CD8-positive, alpha-beta memory T cell (primary cell): ENCODE measurements at regions not wholly inside any gene's neighbourhood (a gene's known extent, or its start where the extent isn't known, plus 50 kb on each side); places are given as distances from the start of the nearest gene placed in this dataset.

ENCODE experiments used
- CTCF ChIA-PET: fragments of 350-600 bp; sonication (Branson Sonifier 250); formaldehyde crosslinking; loops from one replicate; lab custom pipeline; 2021; ENCODE audit warnings: antibody characterized with exemption; lab: Charles Lee
- POLR2A ChIA-PET: fragments of 350-600 bp; sonication (Branson Sonifier 250); formaldehyde crosslinking; loops from one replicate; lab custom pipeline; 2021; ENCODE audit warnings: antibody characterized with exemption; lab: Charles Lee
- DNase-seq, 5 donors: peaks; one replicate each; pipeline versions ENCODE4 v3.0.0 to v3.0.0-alpha.2; 2020 to 2022; ENCODE audit warnings: mixed read lengths in 1 of 5
- H3K27ac ChIP-seq: one replicate; pipeline ENCODE4 v1.7.0; 2013; ENCODE audit warnings: low read depth, mild to moderate bottlenecking, low read length, moderate library complexity
- H3K27me3 ChIP-seq: 2 replicates; pipeline ENCODE4 v1.7.0; 2013; ENCODE audit warnings: low read length, mild to moderate bottlenecking; ENCODE audit not compliant: insufficient read depth, poor library complexity, severe bottlenecking
- H3K36me3 ChIP-seq: 2 replicates; pipeline ENCODE4 v1.7.0; 2013; ENCODE audit warnings: mild to moderate bottlenecking, low read length, moderate library complexity; ENCODE audit not compliant: insufficient read depth
- H3K4me1 ChIP-seq: 2 replicates; pipeline ENCODE4 v1.7.0; 2013; ENCODE audit warnings: mild to moderate bottlenecking, low read length, moderate library complexity; ENCODE audit not compliant: insufficient read depth
- H3K4me3 ChIP-seq: 2 replicates; pipeline ENCODE4 v1.7.0; 2013; ENCODE audit warnings: mild to moderate bottlenecking, low read length
- H3K9me3 ChIP-seq: 2 replicates; pipeline ENCODE4 v1.7.0; 2013; ENCODE audit warnings: mild to moderate bottlenecking, low read length
- H3K27ac Mint-ChIP-seq, 8 donors: one replicate each; pipeline ENCODE4 v1.8.0; 2020 to 2021; ENCODE audit warnings: mixed read lengths in 8 of 8, mild to moderate bottlenecking in 6 of 8, inconsistent platforms in 3 of 8, moderate library complexity in 3 of 8
- H3K27me3 Mint-ChIP-seq, 2 donors: one replicate each; pipeline ENCODE4 v1.8.0; 2020 to 2021; ENCODE audit warnings: mixed read lengths in 2 of 2, mild to moderate bottlenecking in 1 of 2, moderate library complexity in 1 of 2
- H3K36me3 Mint-ChIP-seq, 3 donors: one replicate each; pipeline ENCODE4 v1.8.0; 2020 to 2021; ENCODE audit warnings: mixed read lengths in 3 of 3, inconsistent platforms in 1 of 3, mild to moderate bottlenecking in 1 of 3
- H3K4me1 Mint-ChIP-seq, 3 donors: one replicate each; pipeline ENCODE4 v1.8.0; 2020 to 2021; ENCODE audit warnings: mixed read lengths in 3 of 3, inconsistent platforms in 1 of 3, mild to moderate bottlenecking in 1 of 3
- H3K4me3 Mint-ChIP-seq, 7 donors: one replicate each; pipeline ENCODE4 v1.8.0; 2020 to 2021; ENCODE audit warnings: mixed read lengths in 7 of 7, mild to moderate bottlenecking in 6 of 7, moderate library complexity in 4 of 7, inconsistent platforms in 2 of 7
- H3K9me3 Mint-ChIP-seq, 5 donors: one replicate each; pipeline ENCODE4 v1.8.0; 2020 to 2022; ENCODE audit warnings: mixed read lengths in 5 of 5, mild to moderate bottlenecking in 3 of 5, moderate library complexity in 2 of 5, inconsistent platforms in 1 of 5

DNA sequence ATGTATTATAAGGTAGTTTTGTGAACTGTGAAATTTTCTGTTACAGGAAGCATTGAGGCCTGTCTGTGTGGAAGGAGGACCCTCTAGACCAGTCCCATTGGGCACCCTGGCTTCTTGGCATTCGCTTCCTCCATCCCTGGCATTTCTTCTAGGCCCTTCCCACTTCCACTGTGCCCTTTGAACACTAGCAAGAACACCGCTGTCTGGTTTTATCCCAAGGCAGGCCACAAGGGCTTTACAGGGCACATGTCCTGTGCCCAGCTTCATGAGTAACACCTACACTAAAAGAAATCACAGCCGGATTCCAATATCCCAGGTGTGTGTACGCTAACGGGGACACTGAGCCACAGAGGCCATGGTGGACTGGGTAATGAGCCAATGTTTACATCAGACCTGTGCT lies 99.8 kb downstream of the ADRB2 start:
- CTCF ChIA-PET, result no interaction called here
- Histone ChIP-seq H3K4me1 (no peaks in the 10 kb centered on the region), H3K4me3 (no peak overlapping the region), H3K9me3 (no peaks in the 10 kb centered on the region), H3K27ac (no peak overlapping the region), H3K36me3 (no peaks in the 10 kb centered on the region), H3K27me3 (no peaks in the 10 kb centered on the region)
- no peak for DNase-seq
- H3K27ac Mint-ChIP-seq, result peak overlapping the region in 1 of 8 donors; percentile 24
- no peak overlapping the region for H3K4me3 Mint-ChIP-seq
- peaks cover 0 to 4% (median 2%) of the 10 kb centered on the region in 3 donors for H3K36me3 Mint-ChIP-seq
- H3K27me3 Mint-ChIP-seq, result peaks cover 2 to 20% of the 10 kb centered on the region in 2 donors
- H3K9me3 Mint-ChIP-seq, result no peaks in the 10 kb centered on the region
- peaks cover 0 to 2% (median 0%) of the 10 kb centered on the region in 3 donors for H3K4me1 Mint-ChIP-seq
- POLR2A ChIA-PET, result no interaction called here

DNA sequence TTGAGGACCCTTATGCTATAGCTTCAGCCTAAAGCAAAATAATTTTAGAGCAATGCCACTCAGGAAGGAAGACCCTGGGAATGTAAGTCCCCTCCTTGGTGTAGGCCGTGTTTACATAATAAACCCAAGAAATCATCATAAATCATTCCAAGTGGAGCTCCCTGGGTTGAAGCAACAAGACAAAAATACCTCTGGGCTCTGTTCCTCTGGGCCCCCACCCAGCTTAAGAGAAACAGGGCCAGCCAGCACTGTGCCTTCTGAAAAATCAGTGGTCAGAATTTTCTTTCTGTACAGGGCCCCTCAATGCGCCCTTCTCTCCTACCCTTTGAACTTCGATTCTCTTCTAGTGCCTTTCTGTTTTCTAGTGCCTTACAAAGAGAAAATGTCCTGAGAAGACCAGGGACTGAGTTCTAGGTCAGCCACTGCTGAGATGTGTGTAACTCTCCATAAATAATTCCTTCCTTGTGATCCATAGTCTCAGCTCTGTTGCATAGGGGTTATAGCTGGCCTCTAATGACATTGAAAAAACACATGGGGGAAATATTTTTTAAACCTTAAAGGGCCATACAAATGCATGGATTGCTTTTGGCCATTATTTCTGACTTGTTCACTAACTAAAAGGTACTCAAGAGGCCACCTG lies 101.0 kb downstream of the ADRB2 start:
- H3K36me3 ChIP-seq, result no peaks in the 10 kb centered on the region
- Mint-ChIP-seq H3K27ac (no peak overlapping the region), H3K4me1 (peaks cover 0 to 2% (median under 1%) of the 10 kb centered on the region in 3 donors), H3K4me3 (no peak overlapping the region), H3K27me3 (peaks cover 2 to 18% of the 10 kb centered on the region in 2 donors), H3K36me3 (peaks cover 0 to 4% (median 2%) of the 10 kb centered on the region in 3 donors), H3K9me3 (no peaks in the 10 kb centered on the region)
- CTCF ChIA-PET, result interaction anchor here (0.7 to 1.7 kb wide), 2 partner anchors 31 to 186 kb away, joined by 3 to 4 read pairs; no protein-coding TSS in a partner anchor
- no peaks in the 10 kb centered on the region for H3K4me1 ChIP-seq
- no peak overlapping the region for H3K27ac ChIP-seq
- POLR2A ChIA-PET, result no interaction called here
- no peak for DNase-seq
- no peak overlapping the region for H3K4me3 ChIP-seq
- H3K27me3 ChIP-seq, result no peaks in the 10 kb centered on the region
- no peaks in the 10 kb centered on the region for H3K9me3 ChIP-seq

DNA sequence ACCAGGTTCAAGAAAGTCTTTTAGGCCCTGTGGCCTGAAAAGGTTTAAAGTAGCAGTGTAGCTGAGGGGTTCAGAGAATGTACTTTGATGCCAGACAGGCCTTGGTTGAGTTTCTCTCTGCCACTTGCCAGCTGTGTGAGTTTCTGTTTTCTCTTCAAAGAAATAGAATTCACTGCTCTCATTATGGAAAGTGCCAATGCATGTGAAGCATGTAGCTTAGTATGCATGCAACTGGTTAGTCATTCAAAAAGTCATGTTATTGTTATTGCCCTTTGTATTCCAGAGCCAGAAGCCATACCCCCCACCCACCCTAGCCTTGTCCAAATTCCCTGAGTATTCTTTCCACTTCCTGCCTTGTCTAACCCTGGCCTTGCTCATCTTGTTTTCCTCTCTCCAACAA lies 101.7 kb downstream of the ADRB2 start:
- no peaks in the 10 kb centered on the region for H3K9me3 ChIP-seq
- Mint-ChIP-seq H3K36me3 (peaks cover 0 to 4% (median 2%) of the 10 kb centered on the region in 3 donors), H3K4me1 (peaks cover 0 to 4% (median 0%) of the 10 kb centered on the region in 3 donors), H3K27me3 (peaks cover 2 to 15% of the 10 kb centered on the region in 2 donors), H3K4me3 (no peak overlapping the region), H3K27ac (no peak overlapping the region), H3K9me3 (no peaks in the 10 kb centered on the region)
- no peaks in the 10 kb centered on the region for H3K4me1 ChIP-seq
- no peak overlapping the region for H3K4me3 ChIP-seq
- H3K27me3 ChIP-seq, result no peaks in the 10 kb centered on the region
- H3K36me3 ChIP-seq, result no peaks in the 10 kb centered on the region
- no peak overlapping the region for H3K27ac ChIP-seq
- CTCF ChIA-PET, result interaction anchor here (1.7 kb wide), 1 partner anchor 187 kb away, joined by 4 read pairs; no protein-coding TSS in a partner anchor
- POLR2A ChIA-PET, result no interaction called here
- no peak for DNase-seq

DNA sequence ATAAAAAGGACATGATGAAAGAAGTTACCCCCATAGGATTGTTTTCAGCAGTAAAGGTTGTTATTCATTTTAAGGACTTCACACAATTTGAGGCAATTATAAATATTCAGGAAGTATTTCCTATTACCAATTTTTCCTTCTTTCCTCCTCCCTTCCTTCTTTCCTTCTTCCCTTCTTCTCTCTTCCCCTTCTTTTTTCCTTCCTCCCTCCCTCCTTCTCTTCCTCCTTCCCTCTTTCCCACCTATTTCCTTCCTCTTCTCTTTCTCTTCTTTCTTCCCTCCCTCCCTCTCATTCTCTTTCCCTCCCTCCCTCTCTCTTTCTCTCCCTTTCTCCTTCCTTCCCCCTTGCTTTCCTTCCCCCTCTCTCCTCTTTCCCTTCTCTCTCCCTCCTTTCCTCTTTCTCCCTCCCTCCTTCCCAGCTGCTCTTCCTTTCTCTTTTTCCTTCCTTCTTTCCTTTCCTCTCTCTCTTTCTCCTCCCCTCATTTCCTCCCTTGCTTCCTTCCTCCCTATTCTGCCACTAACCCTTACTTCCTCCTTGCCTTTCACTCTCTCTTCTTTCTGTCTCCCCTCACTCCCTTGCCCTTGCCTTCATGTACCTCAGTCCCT lies 105.1 kb downstream of the ADRB2 start:
- H3K4me3 Mint-ChIP-seq, result no peak overlapping the region
- Histone ChIP-seq H3K4me1 (no peaks in the 10 kb centered on the region), H3K4me3 (no peak overlapping the region), H3K27ac (no peak overlapping the region), H3K36me3 (no peaks in the 10 kb centered on the region), H3K9me3 (no peaks in the 10 kb centered on the region), H3K27me3 (no peaks in the 10 kb centered on the region)
- DNase-seq, result no peak
- peaks cover 1 to 4% of the 10 kb centered on the region in 2 donors for H3K27me3 Mint-ChIP-seq
- H3K36me3 Mint-ChIP-seq, result peaks cover 0 to 2% (median 0%) of the 10 kb centered on the region in 3 donors
- peaks cover 0 to 4% (median 0%) of the 10 kb centered on the region in 3 donors for H3K4me1 Mint-ChIP-seq
- ChIA-PET POLR2A (no interaction called here), CTCF (no interaction called here)
- no peaks in the 10 kb centered on the region for H3K9me3 Mint-ChIP-seq
- H3K27ac Mint-ChIP-seq, result no peak overlapping the region

DNA sequence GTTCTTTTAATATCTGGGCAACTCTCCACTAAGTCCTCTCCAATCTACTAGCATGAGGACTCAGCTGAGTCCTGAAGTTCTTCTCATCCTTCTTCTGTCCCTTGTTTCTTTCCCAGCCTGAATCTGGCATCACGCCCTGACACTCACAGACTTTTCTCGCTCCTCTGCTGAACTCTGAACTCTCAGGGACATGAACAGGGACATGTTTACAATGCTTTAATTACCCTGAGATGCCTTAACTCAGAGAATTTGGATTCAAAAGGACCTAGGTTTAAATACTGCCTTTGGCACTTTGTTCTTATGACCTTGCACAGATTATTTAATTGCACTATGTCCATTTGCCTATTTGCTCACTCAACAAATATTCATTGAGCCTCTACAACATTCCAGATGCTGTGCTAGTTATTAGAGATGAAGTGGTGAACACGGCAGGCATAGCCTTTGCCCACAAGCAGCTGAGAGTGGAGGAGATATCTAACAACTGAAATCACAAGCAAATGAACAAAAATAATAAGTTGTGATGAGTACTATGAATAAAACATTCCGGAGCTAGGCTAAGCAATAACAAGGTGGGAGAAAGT lies 106.0 kb downstream of the ADRB2 start:
- CTCF ChIA-PET, result no interaction called here
- no peak overlapping the region for H3K4me3 Mint-ChIP-seq
- no peaks in the 10 kb centered on the region for H3K27me3 ChIP-seq
- no peaks in the 10 kb centered on the region for H3K9me3 Mint-ChIP-seq
- H3K36me3 Mint-ChIP-seq, result no peaks in the 10 kb centered on the region
- H3K36me3 ChIP-seq, result no peaks in the 10 kb centered on the region
- H3K4me1 ChIP-seq, result no peaks in the 10 kb centered on the region
- no peak overlapping the region for H3K4me3 ChIP-seq
- no peaks in the 10 kb centered on the region for H3K9me3 ChIP-seq
- peaks cover 0 to 4% of the 10 kb centered on the region in 2 donors for H3K27me3 Mint-ChIP-seq
- peaks cover 0 to 4% (median 0%) of the 10 kb centered on the region in 3 donors for H3K4me1 Mint-ChIP-seq
- POLR2A ChIA-PET, result no interaction called here
- DNase-seq, result no peak
- no peak overlapping the region for H3K27ac ChIP-seq
- peak overlapping the region in 1 of 8 donors; percentile 77 for H3K27ac Mint-ChIP-seq

DNA sequence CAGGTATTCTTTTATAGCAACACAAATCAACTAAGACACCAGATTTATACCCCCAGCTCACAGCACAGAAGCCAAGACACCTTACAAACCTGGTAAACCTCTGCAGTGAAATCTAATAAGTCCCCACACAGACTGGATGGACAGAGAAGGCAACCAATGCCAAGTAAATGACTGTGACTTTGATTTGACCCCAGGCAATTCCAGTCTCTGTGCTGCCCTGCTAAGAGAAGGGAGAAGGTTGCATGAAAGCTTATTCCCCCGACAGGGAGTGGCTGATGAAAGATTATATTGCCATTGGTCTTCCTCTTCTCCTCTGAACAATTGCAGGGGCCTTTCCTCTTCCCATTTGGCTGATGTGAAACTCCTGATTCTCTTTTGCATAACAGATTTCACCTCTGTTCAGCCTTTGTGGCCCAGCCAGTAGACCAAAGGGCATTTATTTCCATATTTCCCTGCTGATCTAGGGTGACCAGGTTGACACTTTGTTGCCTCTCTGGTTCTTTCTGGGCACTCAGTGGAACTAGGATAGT lies 107.6 kb downstream of the ADRB2 start:
- peaks cover 4% of the 10 kb centered on the region in 2 donors for H3K27me3 Mint-ChIP-seq
- peaks cover 0 to 4% (median 0%) of the 10 kb centered on the region in 3 donors for H3K4me1 Mint-ChIP-seq
- no peak overlapping the region for H3K4me3 ChIP-seq
- no peaks in the 10 kb centered on the region for H3K9me3 ChIP-seq
- H3K36me3 ChIP-seq, result no peaks in the 10 kb centered on the region
- H3K9me3 Mint-ChIP-seq, result no peaks in the 10 kb centered on the region
- H3K27me3 ChIP-seq, result no peaks in the 10 kb centered on the region
- POLR2A ChIA-PET, result no interaction called here
- DNase-seq, result no peak
- no peaks in the 10 kb centered on the region for H3K4me1 ChIP-seq
- no peak overlapping the region for H3K27ac ChIP-seq
- H3K4me3 Mint-ChIP-seq, result no peak overlapping the region
- CTCF ChIA-PET, result no interaction called here
- no peak overlapping the region for H3K27ac Mint-ChIP-seq
- H3K36me3 Mint-ChIP-seq, result peaks cover 0 to 6% (median 0%) of the 10 kb centered on the region in 3 donors

DNA sequence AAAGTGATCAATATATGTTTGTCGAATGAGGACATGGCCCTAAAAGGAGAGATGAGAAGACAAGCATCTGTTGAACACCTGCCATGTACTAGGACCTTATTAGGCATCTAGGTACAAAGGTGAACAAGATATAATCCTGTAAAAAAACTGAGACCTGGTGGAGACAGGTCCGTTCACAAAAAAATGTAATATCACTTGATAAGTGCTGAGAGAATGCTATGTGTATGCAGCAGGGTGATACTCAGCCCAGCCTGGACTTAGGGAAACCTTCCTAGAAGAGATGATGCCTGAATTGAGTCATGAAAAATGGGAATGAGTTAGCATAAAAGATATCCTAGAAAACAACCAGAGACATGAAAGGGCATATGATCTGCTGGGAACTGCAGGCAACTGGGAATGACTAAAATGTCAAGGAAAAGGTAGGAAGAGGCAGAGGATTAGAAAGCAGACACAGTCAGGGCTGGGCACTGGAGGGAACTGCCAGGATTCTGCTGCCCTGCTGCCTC lies 108.5 kb downstream of the ADRB2 start:
- Mint-ChIP-seq H3K27me3 (peaks cover 4% of the 10 kb centered on the region in 2 donors), H3K4me3 (no peak overlapping the region), H3K27ac (peak overlapping the region in 1 of 8 donors; percentile 47), H3K9me3 (no peaks in the 10 kb centered on the region), H3K4me1 (peaks cover 0 to 4% (median 0%) of the 10 kb centered on the region in 3 donors), H3K36me3 (peaks cover 0 to 6% (median 0%) of the 10 kb centered on the region in 3 donors)
- ChIA-PET CTCF (no interaction called here), POLR2A (no interaction called here)
- H3K27ac ChIP-seq, result no peak overlapping the region
- H3K27me3 ChIP-seq, result no peaks in the 10 kb centered on the region
- H3K36me3 ChIP-seq, result no peaks in the 10 kb centered on the region
- H3K4me1 ChIP-seq, result no peaks in the 10 kb centered on the region
- DNase-seq, result no peak
- H3K4me3 ChIP-seq, result no peak overlapping the region
- no peaks in the 10 kb centered on the region for H3K9me3 ChIP-seq

DNA sequence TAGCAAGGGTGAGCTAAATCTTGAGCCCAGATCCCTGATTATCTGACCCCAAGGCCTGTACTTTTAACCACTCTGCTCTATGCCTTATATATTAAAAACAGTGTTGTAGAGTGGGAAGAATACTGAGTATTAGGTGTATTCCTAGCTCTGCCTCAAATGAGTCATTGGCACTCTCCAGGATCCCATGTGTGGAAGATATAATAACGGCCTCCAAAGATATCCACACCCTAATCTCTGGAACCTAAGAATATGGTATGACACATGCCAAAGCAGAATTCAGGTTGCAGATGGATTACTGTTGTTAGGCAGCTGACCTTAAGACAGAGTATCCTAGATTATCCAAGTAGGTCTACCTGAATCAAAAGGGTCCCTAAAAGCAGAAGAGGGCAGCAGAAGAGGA lies 110.8 kb downstream of the ADRB2 start:
- Mint-ChIP-seq H3K27ac (no peak overlapping the region), H3K36me3 (peaks cover 0 to 6% (median 0%) of the 10 kb centered on the region in 3 donors), H3K4me1 (peaks cover 0 to 4% (median 0%) of the 10 kb centered on the region in 3 donors), H3K27me3 (peaks cover 7 to 19% of the 10 kb centered on the region in 2 donors), H3K4me3 (no peak overlapping the region), H3K9me3 (no peaks in the 10 kb centered on the region)
- no peaks in the 10 kb centered on the region for H3K9me3 ChIP-seq
- ChIA-PET POLR2A (no interaction called here), CTCF (interaction anchor here (1.4 kb wide), 1 partner anchor 20 kb away, joined by 3 read pairs; no protein-coding TSS in a partner anchor)
- H3K36me3 ChIP-seq, result no peaks in the 10 kb centered on the region
- no peak for DNase-seq
- H3K4me3 ChIP-seq, result no peak overlapping the region
- H3K27me3 ChIP-seq, result no peaks in the 10 kb centered on the region
- H3K27ac ChIP-seq, result no peak overlapping the region
- no peaks in the 10 kb centered on the region for H3K4me1 ChIP-seq
